Spleen (tissue), 7 donors: ENCODE measurements at regions not wholly inside any gene's neighbourhood (a gene's known extent, or its start where the extent isn't known, plus 50 kb on each side); places are given as distances from the start of the nearest gene placed in this dataset.

Source experiments
- CTCF ChIP-seq, 11 experiments: fragments of 200-600 bp in 7 of 11; fragments of 450-650 bp in 4 of 11; sonication (generic) in 4 of 11; IDR thresholded peaks in 8 of 11; conservative IDR thresholded peaks in 3 of 11; 1 replicate in 7 of 11; 2 replicates in 4 of 11; pipeline versions ENCODE4 v1.4.0 to v1.8.0; 2016 to 2021; ENCODE audit warnings: antibody characterized with exemption in 11 of 11, inconsistent platforms in 4 of 11, mild to moderate bottlenecking in 1 of 11
- POLR2A ChIP-seq, 3 donors: fragments of 450-650 bp; IDR thresholded peaks; one replicate each; pipeline ENCODE4 v1.5.1; 2017; ENCODE audit warnings: antibody characterized with exemption in 3 of 3, mild to moderate bottlenecking in 1 of 3
- POLR2AphosphoS5 ChIP-seq, 3 donors: sonication (generic); formaldehyde crosslinking; IDR thresholded peaks; one replicate each; pipeline ENCODE4 v1.5.1; 2017; ENCODE audit warnings: antibody characterized with exemption in 3 of 3
- donor health status: DM: no; HTN: no; CAD: no; lungs with moderate emphysema.
- donor health status: DM: no; HTN: no; CAD: no.
- donor health status: DM: no; HTN: no; CAD: no.

- no peak for TF ChIP-seq CTCF (IDR thresholded peaks at IDR 0.05 in 8 of 11, conservative IDR thresholded peaks at IDR 0.05 in 3 of 11)
- TF ChIP-seq POLR2AphosphoS5 (IDR thresholded peaks at IDR 0.05) = no peak
- TF ChIP-seq POLR2A (IDR thresholded peaks at IDR 0.05) = no peak
Measured at GRCh38 chr12:92543840-92544239, 158.9 kb upstream of the PLEKHG7 start.
